HG03097 (cell line): ENCODE measurements at regions not wholly inside any gene's neighbourhood (a gene's known extent, or its start where the extent isn't known, plus 50 kb on each side); places are given as distances from the start of the nearest gene placed in this dataset.

Source experiments
- ATAC-seq: cut with Tn5 transposase; IDR thresholded peaks from one replicate; pipeline ENCODE4 v1.9.1; 2021; ENCODE audit not compliant: unreplicated experiment, low FRiP score

- ATAC-seq: no peak
Measured at GRCh38 chr2:125455110-125455509, 1200.8 kb upstream of the GYPC start.

GRCh38 chr2:125456693-125457363, 1199.1 kb upstream of the GYPC start:
- no peak for ATAC-seq

DNA sequence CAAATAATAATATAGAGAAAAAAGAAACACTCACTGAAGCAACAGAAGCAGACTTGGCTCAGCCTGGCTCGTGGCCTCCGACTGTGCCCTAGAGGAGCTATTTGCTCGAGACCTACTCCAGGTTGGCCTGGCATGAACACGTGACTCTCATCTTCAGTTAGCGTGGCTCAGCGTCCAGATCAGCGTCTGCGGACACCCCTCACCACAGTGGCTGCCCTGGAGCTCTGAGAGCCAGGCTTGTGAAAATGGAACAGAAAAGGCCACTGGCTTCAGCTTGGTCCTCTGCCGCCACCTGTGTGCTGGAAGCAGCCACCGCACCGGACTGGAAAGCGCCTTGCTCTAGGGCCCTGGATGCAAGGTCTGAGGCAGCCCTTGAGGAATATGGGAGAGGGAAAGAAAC, 1184.0 kb upstream of the GYPC start:
- no peak for ATAC-seq

DNA sequence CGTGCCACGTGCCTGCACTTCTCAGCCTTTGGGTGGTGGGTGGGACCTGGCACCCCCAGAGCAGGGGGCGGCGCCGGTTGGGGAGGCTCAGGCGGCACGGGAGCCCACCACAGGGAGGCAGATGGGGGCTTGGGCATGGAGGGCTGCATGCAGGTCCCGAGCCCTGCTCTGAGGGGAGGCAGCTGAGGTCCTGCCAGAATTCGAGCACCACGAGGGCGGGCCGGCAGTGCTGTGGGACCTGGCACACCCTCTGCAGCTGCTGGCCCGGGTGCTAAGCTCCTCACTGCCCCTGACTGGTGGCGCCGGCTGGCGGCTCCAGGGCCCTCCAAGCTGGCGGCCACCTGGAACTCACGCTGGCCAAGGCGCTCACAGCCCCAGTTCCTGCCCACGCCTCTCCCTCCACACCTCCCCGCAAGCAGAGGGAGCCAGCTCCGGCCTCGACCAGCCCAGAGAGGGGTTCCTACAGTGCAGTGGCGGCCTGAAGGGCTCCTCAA, 1176.8 kb upstream of the GYPC start:
- ATAC-seq: no peak

GRCh38 chr2:125490308-125490707, 1165.7 kb upstream of the GYPC start:
- ATAC-seq: no peak

DNA sequence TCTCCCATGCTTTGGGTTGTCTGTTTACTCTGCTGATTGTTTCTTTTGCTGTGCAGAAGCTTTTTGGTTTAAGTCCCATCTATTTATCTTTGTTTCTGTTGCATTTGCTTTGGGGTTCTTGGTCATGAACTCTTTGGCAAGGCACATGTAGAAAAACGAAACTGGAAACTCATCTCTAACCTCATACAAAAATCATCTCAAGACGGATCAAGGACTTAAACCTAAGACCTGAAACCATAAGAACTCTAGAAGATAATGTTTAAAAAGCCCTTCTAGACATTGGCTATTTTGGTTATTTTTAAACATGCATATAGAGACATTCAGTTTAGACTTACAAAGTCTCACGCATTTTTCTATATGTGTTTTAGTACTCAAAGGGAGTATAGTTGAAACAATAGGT, 1164.3 kb upstream of the GYPC start:
- ATAC-seq: no peak

DNA sequence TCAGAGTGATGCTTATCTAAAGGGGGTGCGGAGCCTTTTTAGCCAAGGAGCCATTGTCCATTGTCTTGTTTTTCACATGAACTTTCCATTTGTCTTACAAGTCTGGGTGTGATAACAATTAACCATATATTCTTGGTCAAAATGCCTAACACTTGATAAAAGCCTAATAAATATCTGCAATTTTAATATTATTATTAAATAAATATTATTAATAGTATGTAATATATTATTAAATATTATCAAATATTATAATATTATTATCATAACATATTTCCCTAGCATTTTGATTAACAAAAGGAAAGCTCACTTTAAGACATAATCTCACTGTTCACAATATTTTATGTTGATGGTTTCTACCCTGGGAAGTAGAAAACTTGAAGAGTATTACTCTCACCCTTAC, 1143.6 kb upstream of the GYPC start:
- no peak for ATAC-seq

DNA sequence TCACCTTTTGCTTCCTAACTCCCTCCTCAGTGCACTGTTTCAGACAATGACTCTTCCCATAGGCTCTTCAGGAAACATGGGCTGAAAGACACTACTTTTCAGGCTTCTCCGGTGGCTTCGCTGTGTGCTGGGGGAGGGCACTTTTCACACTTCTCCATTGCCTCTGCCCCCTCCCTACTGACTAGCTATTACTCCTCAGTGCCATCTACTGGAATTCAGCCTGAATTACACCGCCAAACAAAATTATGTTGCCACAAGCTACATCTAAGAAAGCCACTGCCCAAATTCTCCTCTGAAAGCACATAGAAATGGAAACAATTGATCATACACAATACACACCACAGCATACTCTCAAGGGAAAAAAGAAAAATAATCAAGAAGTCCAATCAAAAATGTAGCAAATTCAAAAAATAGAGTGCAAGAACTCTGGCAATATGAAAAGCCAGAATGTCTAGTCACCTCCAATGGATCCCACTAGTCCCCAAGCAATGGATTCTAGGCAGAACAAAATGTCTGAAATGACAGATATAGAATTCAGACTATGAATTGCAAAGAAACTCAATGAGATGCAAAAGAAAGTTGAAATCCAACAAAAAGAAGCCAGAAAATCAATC, 1139.4 kb upstream of the GYPC start:
- ATAC-seq: no peak

- ATAC-seq: no peak
Measured at GRCh38 chr2:125526093-125526492, 1129.9 kb upstream of the GYPC start.

- ATAC-seq: no peak
Measured at GRCh38 chr2:125535089-125535488, 1120.9 kb upstream of the GYPC start.

DNA sequence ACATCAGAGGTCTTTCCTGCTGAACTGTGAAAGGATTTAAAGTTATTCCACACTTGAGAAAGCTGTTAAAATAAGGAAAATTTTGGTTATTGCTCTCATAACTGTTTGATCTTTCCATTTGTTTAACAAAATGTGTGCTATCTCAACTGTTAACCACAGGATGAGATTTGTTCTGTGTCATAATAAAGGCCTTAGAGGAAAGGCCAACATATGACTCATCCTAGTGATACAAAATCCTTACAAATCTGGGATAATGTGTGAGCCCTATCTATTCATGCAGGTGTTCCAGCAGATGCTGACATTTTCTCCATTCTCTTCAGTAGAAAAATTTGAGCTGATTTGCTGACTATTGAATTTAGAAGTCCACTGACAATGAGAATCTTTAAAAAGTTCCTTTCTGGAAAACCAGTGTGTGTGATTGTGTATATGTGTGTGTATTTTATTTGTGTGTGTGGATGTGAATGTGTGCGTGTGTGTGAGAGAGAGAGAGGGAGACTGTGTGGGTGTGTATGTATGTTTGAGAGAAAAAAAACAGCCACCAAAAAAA, 1111.9 kb upstream of the GYPC start:
- no peak for ATAC-seq

DNA sequence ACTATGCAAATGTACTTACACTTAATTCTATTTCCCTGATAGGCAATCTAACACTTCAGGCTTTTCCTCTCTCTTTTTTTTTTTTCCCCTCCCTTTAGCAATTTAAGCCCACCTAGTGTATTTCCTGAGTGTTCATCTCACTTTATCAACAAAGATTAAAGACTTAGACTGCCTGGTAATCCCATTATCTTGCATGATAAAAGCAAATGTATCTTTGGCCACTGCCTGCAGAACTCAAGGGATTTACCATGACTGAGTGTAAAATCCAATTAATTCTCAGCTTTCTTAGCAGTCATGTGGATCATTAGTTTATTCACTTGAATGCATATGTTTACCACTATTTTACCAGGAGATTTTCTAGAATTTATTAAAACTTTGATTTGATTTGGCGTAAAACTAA, 1102.2 kb upstream of the GYPC start:
- no peak for ATAC-seq

DNA sequence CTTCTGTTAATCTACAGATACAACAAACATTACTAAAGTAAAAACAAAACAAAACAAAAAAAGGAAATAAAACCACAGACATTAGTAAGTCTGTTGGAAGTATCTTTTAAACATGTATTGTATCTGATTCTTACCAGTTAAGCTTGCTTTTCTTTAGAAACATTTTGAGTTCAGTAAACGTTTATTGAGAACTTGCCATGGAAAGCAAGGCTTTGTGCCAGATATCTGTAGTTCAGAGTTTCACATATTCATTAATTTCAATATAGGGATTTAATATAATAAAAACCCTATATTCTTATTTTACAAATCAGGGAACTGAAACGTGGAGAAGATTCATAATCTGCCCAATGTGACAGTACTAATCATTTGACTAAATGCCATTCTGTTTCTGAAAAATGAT, 1101.0 kb upstream of the GYPC start:
- no peak for ATAC-seq

DNA sequence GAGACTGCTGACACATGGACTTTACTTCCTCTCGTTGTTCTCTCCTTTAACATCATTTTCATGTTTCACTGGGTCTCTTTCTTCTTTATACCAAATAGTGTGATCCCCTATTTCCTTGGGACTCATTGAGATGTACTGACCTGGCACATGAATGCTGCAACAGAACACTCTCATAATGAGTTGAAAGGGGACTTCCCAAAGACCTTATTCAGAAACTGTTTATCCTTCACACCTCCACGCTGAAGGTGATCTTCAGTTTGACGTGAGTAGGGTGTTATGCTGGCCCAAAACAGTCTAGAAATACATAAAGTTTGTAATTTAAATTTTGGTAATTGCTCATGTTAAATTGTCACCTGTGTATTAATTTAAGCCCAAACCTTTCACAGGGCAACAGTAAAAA, 1096.8 kb upstream of the GYPC start:
- ATAC-seq: no peak

- ATAC-seq: no peak
Measured at GRCh38 chr2:125560855-125561254, 1095.1 kb upstream of the GYPC start.

- ATAC-seq: no peak
Measured at GRCh38 chr2:125561302-125561701, 1094.7 kb upstream of the GYPC start.

- no peak for ATAC-seq
Measured at GRCh38 chr2:125562924-125563323, 1093.0 kb upstream of the GYPC start.

DNA sequence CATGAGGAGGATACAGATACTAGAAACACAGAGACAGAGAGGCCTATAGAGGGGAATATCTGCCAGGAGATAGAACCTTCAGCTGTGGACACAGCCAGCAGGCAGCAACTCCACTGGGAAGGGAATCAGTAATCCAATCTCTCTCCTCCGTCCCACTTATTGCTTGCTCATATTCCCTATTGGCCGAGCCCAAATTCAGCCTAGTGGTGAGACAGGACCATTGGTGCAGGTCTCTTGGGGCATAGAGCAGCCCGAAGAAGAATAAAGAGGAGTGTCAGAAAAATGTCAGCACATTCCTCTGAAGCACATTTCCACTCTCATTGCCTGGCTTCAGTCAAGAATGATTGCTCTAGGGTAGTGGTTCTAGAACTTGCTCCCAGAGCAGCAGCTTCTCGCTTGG, 1091.5 kb upstream of the GYPC start:
- no peak for ATAC-seq

DNA sequence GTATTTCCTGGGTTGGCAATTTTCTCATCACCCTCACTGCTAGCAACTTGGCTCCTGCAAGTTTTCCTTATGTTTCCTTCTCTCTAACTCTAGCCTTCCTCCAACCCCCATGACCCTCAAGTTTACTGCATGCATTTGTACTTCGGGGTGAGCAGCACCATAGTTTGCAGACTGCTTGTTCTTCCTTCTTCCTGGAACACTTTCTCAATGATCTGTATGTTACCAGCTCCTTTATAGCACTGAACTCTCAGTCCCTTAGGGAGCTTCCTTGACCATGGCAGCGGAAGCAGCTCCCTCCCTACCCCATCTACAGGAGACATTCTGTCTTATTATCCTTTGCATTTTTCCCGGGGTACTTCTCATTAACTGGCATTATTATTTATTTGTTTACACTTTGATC, 1089.5 kb upstream of the GYPC start:
- no peak for ATAC-seq

GRCh38 chr2:125567100-125567499, 1088.9 kb upstream of the GYPC start:
- ATAC-seq: no peak

GRCh38 chr2:125572660-125573059, 1083.3 kb upstream of the GYPC start:
- ATAC-seq: no peak

GRCh38 chr2:125573432-125573831, 1082.5 kb upstream of the GYPC start:
- no peak for ATAC-seq
